ENCODE measurements at regions not wholly inside any gene's neighbourhood (a gene's known extent, or its start where the extent isn't known, plus 50 kb on each side); places are given as distances from the start of the nearest gene placed in this dataset.

DNA sequence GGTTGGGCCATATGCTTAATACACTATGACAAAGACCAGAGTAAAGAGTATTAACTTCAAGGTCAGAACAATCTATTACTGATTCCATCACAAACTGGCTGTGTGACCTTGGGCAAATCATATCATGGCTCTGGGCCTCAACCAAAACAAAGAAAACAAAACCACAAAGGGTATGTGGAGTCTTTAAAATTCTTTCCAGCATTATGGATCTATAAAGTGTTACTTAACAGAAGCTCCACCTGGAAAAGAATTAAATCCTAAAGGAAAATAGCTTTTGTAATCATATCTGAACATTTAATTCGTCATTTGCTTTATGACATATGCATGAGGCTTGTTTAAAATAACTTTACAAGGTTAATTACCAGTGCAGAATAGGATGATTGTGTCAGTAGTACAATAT is 265.5 kb downstream of the SATB1 start:
- DNase-seq (ENCODE audit: extremely low spot score, unreplicated experiment): no peak
- Mint-ChIP-seq H3K27me3 (ENCODE audit: unreplicated experiment) (no peaks in the 10 kb centered on the region), H3K4me1 (ENCODE audit: unreplicated experiment) (peaks cover under 1% of the 10 kb centered on the region), H3K4me3 (ENCODE audit: unreplicated experiment) (no peak overlapping the region), H3K36me3 (ENCODE audit: unreplicated experiment) (no peaks in the 10 kb centered on the region), H3K27ac (ENCODE audit: unreplicated experiment) (no peak overlapping the region), H3K9me3 (ENCODE audit: unreplicated experiment) (no peaks in the 10 kb centered on the region)
- TF ChIP-seq, protein P1, sequence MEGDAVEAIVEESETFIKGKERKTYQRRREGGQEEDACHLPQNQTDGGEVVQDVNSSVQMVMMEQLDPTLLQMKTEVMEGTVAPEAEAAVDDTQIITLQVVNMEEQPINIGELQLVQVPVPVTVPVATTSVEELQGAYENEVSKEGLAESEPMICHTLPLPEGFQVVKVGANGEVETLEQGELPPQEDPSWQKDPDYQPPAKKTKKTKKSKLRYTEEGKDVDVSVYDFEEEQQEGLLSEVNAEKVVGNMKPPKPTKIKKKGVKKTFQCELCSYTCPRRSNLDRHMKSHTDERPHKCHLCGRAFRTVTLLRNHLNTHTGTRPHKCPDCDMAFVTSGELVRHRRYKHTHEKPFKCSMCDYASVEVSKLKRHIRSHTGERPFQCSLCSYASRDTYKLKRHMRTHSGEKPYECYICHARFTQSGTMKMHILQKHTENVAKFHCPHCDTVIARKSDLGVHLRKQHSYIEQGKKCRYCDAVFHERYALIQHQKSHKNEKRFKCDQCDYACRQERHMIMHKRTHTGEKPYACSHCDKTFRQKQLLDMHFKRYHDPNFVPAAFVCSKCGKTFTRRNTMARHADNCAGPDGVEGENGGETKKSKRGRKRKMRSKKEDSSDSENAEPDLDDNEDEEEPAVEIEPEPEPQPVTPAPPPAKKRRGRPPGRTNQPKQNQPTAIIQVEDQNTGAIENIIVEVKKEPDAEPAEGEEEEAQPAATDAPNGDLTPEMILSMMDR (IDR thresholded peaks at IDR 0.05): no peak

DNA sequence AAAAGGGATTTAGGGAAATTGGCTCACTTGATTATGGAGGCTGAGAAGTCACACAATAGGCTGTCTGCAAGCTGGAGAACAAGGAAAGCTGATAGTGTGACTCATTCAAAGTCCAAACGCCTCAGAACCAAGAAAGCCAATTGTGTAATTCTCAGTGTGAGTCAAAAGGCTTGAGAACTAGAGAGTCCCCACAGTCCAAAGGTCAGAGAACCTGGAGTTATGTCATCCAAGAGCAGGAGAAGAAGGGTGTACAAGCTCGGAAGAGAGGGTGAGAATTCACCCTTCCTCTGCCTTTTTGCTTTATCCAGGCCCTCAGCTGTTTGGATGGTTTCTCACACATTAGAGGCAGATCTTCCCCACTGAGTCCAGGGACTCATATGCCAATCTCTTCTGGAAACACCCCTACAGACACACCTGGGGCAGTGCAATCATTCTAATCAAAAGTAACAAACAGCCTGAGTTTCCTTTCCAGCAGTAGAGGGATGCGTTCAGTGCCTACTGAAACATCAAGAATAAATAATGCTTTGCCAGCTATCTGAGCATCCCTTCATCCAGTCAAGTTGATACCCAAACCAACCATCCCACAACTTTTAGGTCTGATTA is 271.5 kb downstream of the SATB1 start:
- Mint-ChIP-seq H3K9me3 (ENCODE audit: unreplicated experiment) (no peaks in the 10 kb centered on the region), H3K27ac (ENCODE audit: unreplicated experiment) (no peak overlapping the region), H3K4me3 (ENCODE audit: unreplicated experiment) (no peak overlapping the region), H3K27me3 (ENCODE audit: unreplicated experiment) (no peaks in the 10 kb centered on the region), H3K4me1 (ENCODE audit: unreplicated experiment) (peaks cover 8% of the 10 kb centered on the region), H3K36me3 (ENCODE audit: unreplicated experiment) (no peaks in the 10 kb centered on the region)
- TF ChIP-seq, protein P1 (IDR thresholded peaks at IDR 0.05): no peak
- DNase-seq (ENCODE audit: extremely low spot score, unreplicated experiment): no peak

DNA sequence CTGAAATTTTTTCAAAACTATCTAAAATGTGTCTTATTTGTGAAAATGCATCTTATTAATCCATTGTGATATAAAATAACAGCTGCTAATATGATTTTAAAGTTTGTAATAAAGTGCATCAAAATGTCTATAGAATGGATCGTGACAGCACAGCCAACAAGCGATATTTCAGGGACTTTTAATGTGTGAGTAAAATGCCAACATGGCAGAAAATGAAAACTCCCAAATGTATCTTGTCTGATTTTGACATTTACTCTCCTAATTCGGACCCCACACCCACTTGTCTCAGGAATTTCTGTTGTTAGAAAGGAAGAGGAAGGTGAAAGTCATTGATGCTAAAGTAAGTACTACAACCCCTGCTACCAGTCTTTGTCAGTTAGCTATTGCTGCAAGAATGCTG is 273.9 kb downstream of the SATB1 start:
- Mint-ChIP-seq H3K4me1 (ENCODE audit: unreplicated experiment) (peaks cover 8% of the 10 kb centered on the region), H3K4me3 (ENCODE audit: unreplicated experiment) (no peak overlapping the region), H3K36me3 (ENCODE audit: unreplicated experiment) (no peaks in the 10 kb centered on the region), H3K27ac (ENCODE audit: unreplicated experiment) (no peak overlapping the region), H3K27me3 (ENCODE audit: unreplicated experiment) (no peaks in the 10 kb centered on the region), H3K9me3 (ENCODE audit: unreplicated experiment) (no peaks in the 10 kb centered on the region)
- DNase-seq (ENCODE audit: extremely low spot score, unreplicated experiment): no peak
- TF ChIP-seq, protein P1 (IDR thresholded peaks at IDR 0.05): no peak

DNA sequence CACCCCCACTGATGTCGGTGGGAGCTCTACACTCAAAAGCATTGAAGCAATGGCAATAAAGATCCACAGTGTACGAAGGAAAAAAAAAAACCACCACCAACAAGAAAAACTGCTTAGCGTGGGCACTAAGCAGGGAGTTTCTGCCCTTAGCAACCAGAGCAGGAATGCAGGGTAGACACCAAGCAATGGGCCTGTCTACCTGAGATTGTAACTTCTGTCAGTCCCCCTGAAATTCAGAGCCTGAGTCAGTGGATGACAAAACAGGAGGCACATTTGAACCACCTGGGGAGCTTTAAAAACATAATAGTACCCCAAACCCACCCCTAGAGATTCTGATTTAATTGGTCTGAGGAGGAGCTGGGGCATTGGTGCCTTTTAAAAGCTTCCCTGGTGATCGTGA is 275.2 kb downstream of the SATB1 start:
- Mint-ChIP-seq H3K4me3 (ENCODE audit: unreplicated experiment) (no peak overlapping the region), H3K27ac (ENCODE audit: unreplicated experiment) (no peak overlapping the region), H3K4me1 (ENCODE audit: unreplicated experiment) (peaks cover 8% of the 10 kb centered on the region), H3K9me3 (ENCODE audit: unreplicated experiment) (no peaks in the 10 kb centered on the region), H3K36me3 (ENCODE audit: unreplicated experiment) (no peaks in the 10 kb centered on the region), H3K27me3 (ENCODE audit: unreplicated experiment) (no peaks in the 10 kb centered on the region)
- TF ChIP-seq, protein P1 (IDR thresholded peaks at IDR 0.05): no peak
- no peak for DNase-seq (ENCODE audit: extremely low spot score, unreplicated experiment)

DNA sequence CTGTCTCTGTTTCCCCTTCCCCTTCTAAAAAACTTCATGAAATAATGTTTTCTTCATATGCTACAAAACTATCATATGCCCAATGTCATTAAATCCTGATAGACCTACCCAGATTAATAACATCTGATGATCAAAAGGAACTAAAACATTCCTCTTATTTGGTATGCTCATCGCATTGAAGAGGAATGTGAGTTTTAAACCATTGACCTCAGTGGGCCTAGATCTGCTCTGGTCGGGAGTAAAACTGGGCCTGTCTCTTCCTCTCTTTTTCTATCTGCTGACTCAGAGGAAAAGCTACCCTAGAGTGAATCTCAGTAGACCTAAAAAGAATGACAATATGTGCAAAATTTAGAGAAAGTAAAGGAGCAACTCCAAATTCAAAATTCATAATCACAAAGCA is 275.8 kb downstream of the SATB1 start:
- TF ChIP-seq, protein P1 (IDR thresholded peaks at IDR 0.05): no peak
- Mint-ChIP-seq H3K4me3 (ENCODE audit: unreplicated experiment) (no peak overlapping the region), H3K9me3 (ENCODE audit: unreplicated experiment) (no peaks in the 10 kb centered on the region), H3K36me3 (ENCODE audit: unreplicated experiment) (no peaks in the 10 kb centered on the region), H3K4me1 (ENCODE audit: unreplicated experiment) (peaks cover 12% of the 10 kb centered on the region), H3K27me3 (ENCODE audit: unreplicated experiment) (no peaks in the 10 kb centered on the region), H3K27ac (ENCODE audit: unreplicated experiment) (no peak overlapping the region)
- DNase-seq (ENCODE audit: extremely low spot score, unreplicated experiment): no peak
